ENCODE measurements at regions not wholly inside any gene's neighbourhood (a gene's known extent, or its start where the extent isn't known, plus 50 kb on each side); places are given as distances from the start of the nearest gene placed in this dataset.
"Not testable (repeated sequence)": the region's sequence is repeated elsewhere in the genome, so short reads cannot be mapped to it uniquely, and the experiment has no call there.

GRCh38 chr5:86671536-86671935 is 53.8 kb downstream of the COX7C start:
- DNase-seq, result no peak

GRCh38 chr5:86674069-86674468 is 56.3 kb downstream of the COX7C start:
- no peak for DNase-seq

- no peak for DNase-seq
Observed at GRCh38 chr5:86675311-86675710, 57.6 kb downstream of the COX7C start.

GRCh38 chr5:86679529-86679928 is 61.8 kb downstream of the COX7C start:
- peak; percentile 17 for DNase-seq

GRCh38 chr5:86679949-86680348 is 62.2 kb downstream of the COX7C start:
- DNase-seq, result no peak

- DNase-seq, result no peak
Observed at GRCh38 chr5:86684222-86684621, 66.5 kb downstream of the COX7C start.

GRCh38 chr5:86686046-86686445 is 68.3 kb downstream of the COX7C start:
- no peak for DNase-seq

- DNase-seq, result no peak
Observed at GRCh38 chr5:86688406-86688805, 70.7 kb downstream of the COX7C start.

GRCh38 chr5:86689103-86689729 is 71.5 kb downstream of the COX7C start:
- DNase-seq, result no peak

GRCh38 chr5:86709157-86709881 is 91.6 kb downstream of the COX7C start:
- DNase-seq, result no peak

- DNase-seq, result no peak
Observed at GRCh38 chr5:86716121-86716520, 98.4 kb downstream of the COX7C start.

- not testable (repeated sequence) for DNase-seq
Observed at GRCh38 chr5:86731319-86732117, 113.8 kb downstream of the COX7C start.

- DNase-seq, result no peak
Observed at GRCh38 chr5:86735370-86735769, 117.6 kb downstream of the COX7C start.

- no peak for DNase-seq
Observed at GRCh38 chr5:86737579-86737978, 119.8 kb downstream of the COX7C start.

GRCh38 chr5:86748538-86749105 is 130.9 kb downstream of the COX7C start:
- no peak for DNase-seq

- DNase-seq, result no peak
Observed at GRCh38 chr5:86749841-86750240, 132.1 kb downstream of the COX7C start.

GRCh38 chr5:86756839-86757238 is 139.1 kb downstream of the COX7C start:
- no peak for DNase-seq

- DNase-seq, result peak; percentile 97
Observed at GRCh38 chr5:86757824-86758223, 140.1 kb downstream of the COX7C start.

GRCh38 chr5:86760661-86761060 is 142.9 kb downstream of the COX7C start:
- DNase-seq, result no peak

GRCh38 chr5:86763929-86764328 is 146.2 kb downstream of the COX7C start:
- DNase-seq, result no peak

- peak; percentile 42 for DNase-seq
Observed at GRCh38 chr5:86765778-86766502, 148.2 kb downstream of the COX7C start.

GRCh38 chr5:86768699-86769202 is 151.0 kb downstream of the COX7C start:
- DNase-seq, result no peak

GRCh38 chr5:86780018-86780417 is 162.3 kb downstream of the COX7C start:
- no peak for DNase-seq

Measured in DMS 273 treated with DMSO at 0.1 percent for 48 hours (cell line).